B cell (primary cell): ENCODE measurements at regions not wholly inside any gene's neighbourhood (a gene's known extent, or its start where the extent isn't known, plus 50 kb on each side); places are given as distances from the start of the nearest gene placed in this dataset.

Experiments
- ATAC-seq: fragments of 200-7000 bp; cut with Tn5 transposase; one replicate; pipeline ENCODE4 v1.10.0; 2021; ENCODE audit warnings: low read depth, mild to moderate bottlenecking, moderate number of reproducible peaks, moderate library complexity
- CTCF ChIA-PET: fragments of 350-600 bp; sonication (Branson Sonifier 250); formaldehyde crosslinking; loops from one replicate; lab custom pipeline; 2021; ENCODE audit warnings: antibody characterized with exemption, inconsistent platforms; lab: Charles Lee
- POLR2A ChIA-PET: fragments of 350-600 bp; sonication (Branson Sonifier 250); formaldehyde crosslinking; loops from one replicate; lab custom pipeline; 2021; ENCODE audit warnings: antibody characterized with exemption; lab: Charles Lee
- DNase-seq: peaks from one replicate; pipeline ENCODE4 v3.0.0; 2013
- H2AFZ ChIP-seq: 2 replicates; pipeline ENCODE4 v1.6.1; 2012; ENCODE audit warnings: mild to moderate bottlenecking, low read depth, low read length; ENCODE audit not compliant: insufficient read depth, poor library complexity, severe bottlenecking
- H3K27ac ChIP-seq, 2 donors: 1 replicate in 1 of 2; 2 replicates in 1 of 2; pipeline ENCODE4 v1.5.1; 2012 to 2013; ENCODE audit warnings: low read length in 2 of 2, mild to moderate bottlenecking in 2 of 2, moderate library complexity in 1 of 2
- H3K27me3 ChIP-seq, 4 experiments: fragments of 200-600 bp in 1 of 4; sonication (generic) in 1 of 4; replicated peaks in 1 of 4; 1 replicate in 2 of 4; 2 replicates in 2 of 4; pipeline versions ENCODE4 v1.6.1 to v1.7.0; 2013 to 2016; ENCODE audit warnings: low read length in 3 of 4, mild to moderate bottlenecking in 2 of 4, mixed read lengths in 1 of 4, moderate library complexity in 1 of 4; ENCODE audit not compliant: insufficient read depth in 4 of 4, control insufficient read depth in 3 of 4; ENCODE audit errors: control extremely low read depth in 1 of 4
- H3K36me3 ChIP-seq, 2 experiments: replicated peaks in 1 of 2; 1 replicate in 1 of 2; 2 replicates in 1 of 2; pipeline versions ENCODE4 v1.6.1 to v1.7.1; 2013; ENCODE audit warnings: low read length in 1 of 2; ENCODE audit not compliant: insufficient read depth in 2 of 2, control insufficient read depth in 1 of 2; ENCODE audit errors: control extremely low read depth in 1 of 2, extremely low read depth in 1 of 2
- H3K4me1 ChIP-seq, 2 donors: fragments of 200-600 bp in 1 of 2; sonication (generic) in 1 of 2; 1 replicate in 1 of 2; 2 replicates in 1 of 2; pipeline versions ENCODE4 v1.5.1 to v1.6.1; 2013 to 2017; ENCODE audit warnings: low read length in 2 of 2; ENCODE audit not compliant: control insufficient read depth in 2 of 2, insufficient read depth in 2 of 2
- H3K4me2 ChIP-seq: replicated peaks from 2 replicates; pipeline ENCODE3; 2012; ENCODE audit warnings: mild to moderate bottlenecking, low read depth, low read length; ENCODE audit not compliant: poor library complexity, severe bottlenecking
- H3K4me3 ChIP-seq, 5 experiments: fragments of 200-600 bp in 1 of 5; sonication (generic) in 1 of 5; 1 replicate in 3 of 5; 2 replicates in 2 of 5; pipeline versions ENCODE4 v1.5.1 to v1.7.0; 2011 to 2016; ENCODE audit warnings: low read length in 4 of 5, mild to moderate bottlenecking in 4 of 5, low read depth in 2 of 5, control low read depth in 1 of 5, moderate library complexity in 1 of 5; ENCODE audit not compliant: insufficient read depth in 1 of 5; ENCODE audit errors: control extremely low read depth in 1 of 5, extremely low read depth in 1 of 5
- H3K79me2 ChIP-seq: fragments of 200-600 bp; sonication (generic); one replicate; pipeline ENCODE4 v1.6.0; 2016; ENCODE audit warnings: low read length; ENCODE audit not compliant: control insufficient read depth, insufficient read depth
- H3K9ac ChIP-seq: fragments of 200-600 bp; sonication (generic); 2 replicates; pipeline ENCODE4 v1.6.1; 2017; ENCODE audit warnings: mild to moderate bottlenecking, low read length, moderate library complexity
- H3K9me3 ChIP-seq, 3 donors: one replicate each; pipeline versions ENCODE4 v1.6.1 to v1.7.1; 2013; ENCODE audit warnings: low read length in 2 of 3; ENCODE audit not compliant: control insufficient read depth in 2 of 3, insufficient read depth in 1 of 3; ENCODE audit errors: control extremely low read depth in 1 of 3
- H4K20me1 ChIP-seq: 2 replicates; pipeline ENCODE4 v1.6.0; 2012; ENCODE audit warnings: mild to moderate bottlenecking, low read length; ENCODE audit not compliant: insufficient read depth, control insufficient read depth, poor library complexity, severe bottlenecking
- H3K27ac Mint-ChIP-seq: one replicate; pipeline ENCODE4 v1.8.0; 2021; ENCODE audit warnings: mixed read lengths
- H3K27me3 Mint-ChIP-seq: one replicate; pipeline ENCODE4 v1.8.0; 2021; ENCODE audit warnings: mixed read lengths
- H3K4me1 Mint-ChIP-seq: one replicate; pipeline ENCODE4 v1.8.0; 2021; ENCODE audit warnings: mixed read lengths
- H3K4me3 Mint-ChIP-seq: one replicate; pipeline ENCODE4 v1.8.0; 2021; ENCODE audit warnings: mixed read lengths
- H3K9me3 Mint-ChIP-seq: one replicate; pipeline ENCODE4 v1.8.0; 2022; ENCODE audit warnings: mixed read lengths; ENCODE audit not compliant: insufficient read depth
- EZH2 ChIP-seq: IDR thresholded peaks from 2 replicates; pipeline ENCODE4 v1.6.1; 2012; ENCODE audit warnings: borderline replicate concordance, low read depth, mild to moderate bottlenecking, moderate library complexity, low read length; ENCODE audit not compliant: insufficient read depth, poor library complexity, severe bottlenecking
- WGBS: methylation state at CpG from one replicate; pipeline ENCODE4 v1.1.5; 2013; ENCODE audit warnings: missing lambda C conversion rate; ENCODE audit not compliant: insufficient coverage; 5-methylcytosine and 5-hydroxymethylcytosine counted together
- intact Hi-C: fragments of 100-400 bp; cut with micrococcal nuclease; formaldehyde crosslinking; loops from one replicate; pipeline ENCODE4 v1.10.0; 2022
- TF ChIP-seq, protein P1 (sequence below): fragments of 200-600 bp; IDR thresholded peaks from one replicate; pipeline ENCODE4 v1.8.0; 2022; ENCODE audit warnings: antibody characterized with exemption, mild to moderate bottlenecking

DNA sequence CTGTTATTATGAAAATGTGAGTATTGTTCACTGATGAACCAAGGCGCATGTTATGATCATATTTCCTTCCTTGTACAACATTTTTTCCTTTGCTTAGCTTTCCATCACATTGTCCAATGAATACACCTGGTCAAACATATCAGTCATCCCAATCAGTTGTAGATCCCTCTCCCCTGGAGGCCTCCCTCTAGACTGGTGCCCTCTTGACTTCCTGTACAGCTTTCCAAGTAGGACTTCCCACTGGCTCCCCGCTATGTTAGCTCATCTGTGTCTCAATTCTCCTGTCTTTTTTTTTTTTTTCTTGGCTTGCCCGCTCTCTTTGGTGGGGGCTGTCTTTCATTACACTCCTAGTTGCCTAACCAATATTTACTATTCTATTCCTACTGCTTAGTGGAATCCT lies 214.2 kb upstream of the NPY start:
- H3K79me2 ChIP-seq = no peaks in the 10 kb centered on the region
- no peak overlapping the region for H3K4me2 ChIP-seq
- Mint-ChIP-seq H3K27ac (no peak overlapping the region), H3K9me3 (no peaks in the 10 kb centered on the region), H3K27me3 (peaks cover 7% of the 10 kb centered on the region), H3K4me3 (no peak overlapping the region), H3K4me1 (peaks cover 2% of the 10 kb centered on the region)
- H3K36me3 ChIP-seq = no peaks in the 10 kb centered on the region
- TF ChIP-seq, protein P1, sequence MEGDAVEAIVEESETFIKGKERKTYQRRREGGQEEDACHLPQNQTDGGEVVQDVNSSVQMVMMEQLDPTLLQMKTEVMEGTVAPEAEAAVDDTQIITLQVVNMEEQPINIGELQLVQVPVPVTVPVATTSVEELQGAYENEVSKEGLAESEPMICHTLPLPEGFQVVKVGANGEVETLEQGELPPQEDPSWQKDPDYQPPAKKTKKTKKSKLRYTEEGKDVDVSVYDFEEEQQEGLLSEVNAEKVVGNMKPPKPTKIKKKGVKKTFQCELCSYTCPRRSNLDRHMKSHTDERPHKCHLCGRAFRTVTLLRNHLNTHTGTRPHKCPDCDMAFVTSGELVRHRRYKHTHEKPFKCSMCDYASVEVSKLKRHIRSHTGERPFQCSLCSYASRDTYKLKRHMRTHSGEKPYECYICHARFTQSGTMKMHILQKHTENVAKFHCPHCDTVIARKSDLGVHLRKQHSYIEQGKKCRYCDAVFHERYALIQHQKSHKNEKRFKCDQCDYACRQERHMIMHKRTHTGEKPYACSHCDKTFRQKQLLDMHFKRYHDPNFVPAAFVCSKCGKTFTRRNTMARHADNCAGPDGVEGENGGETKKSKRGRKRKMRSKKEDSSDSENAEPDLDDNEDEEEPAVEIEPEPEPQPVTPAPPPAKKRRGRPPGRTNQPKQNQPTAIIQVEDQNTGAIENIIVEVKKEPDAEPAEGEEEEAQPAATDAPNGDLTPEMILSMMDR = no peak
- no peak for TF ChIP-seq EZH2
- H3K4me3 ChIP-seq = no peak overlapping the region
- H2AFZ ChIP-seq = no peak overlapping the region
- no peak for ATAC-seq
- ChIA-PET POLR2A (no interaction called here), CTCF (no interaction called here)
- H3K27ac ChIP-seq = no peak overlapping the region
- no peaks in the 10 kb centered on the region for H3K27me3 ChIP-seq
- WGBS = no CpG with 5 or more reads among the region's 3 CpGs
- H3K9ac ChIP-seq = no peak overlapping the region
- no peak for DNase-seq
- intact Hi-C loops = no loop called here
- H3K9me3 ChIP-seq = no peaks in the 10 kb centered on the region
- H3K4me1 ChIP-seq = no peaks in the 10 kb centered on the region
- no peaks in the 10 kb centered on the region for H4K20me1 ChIP-seq

DNA sequence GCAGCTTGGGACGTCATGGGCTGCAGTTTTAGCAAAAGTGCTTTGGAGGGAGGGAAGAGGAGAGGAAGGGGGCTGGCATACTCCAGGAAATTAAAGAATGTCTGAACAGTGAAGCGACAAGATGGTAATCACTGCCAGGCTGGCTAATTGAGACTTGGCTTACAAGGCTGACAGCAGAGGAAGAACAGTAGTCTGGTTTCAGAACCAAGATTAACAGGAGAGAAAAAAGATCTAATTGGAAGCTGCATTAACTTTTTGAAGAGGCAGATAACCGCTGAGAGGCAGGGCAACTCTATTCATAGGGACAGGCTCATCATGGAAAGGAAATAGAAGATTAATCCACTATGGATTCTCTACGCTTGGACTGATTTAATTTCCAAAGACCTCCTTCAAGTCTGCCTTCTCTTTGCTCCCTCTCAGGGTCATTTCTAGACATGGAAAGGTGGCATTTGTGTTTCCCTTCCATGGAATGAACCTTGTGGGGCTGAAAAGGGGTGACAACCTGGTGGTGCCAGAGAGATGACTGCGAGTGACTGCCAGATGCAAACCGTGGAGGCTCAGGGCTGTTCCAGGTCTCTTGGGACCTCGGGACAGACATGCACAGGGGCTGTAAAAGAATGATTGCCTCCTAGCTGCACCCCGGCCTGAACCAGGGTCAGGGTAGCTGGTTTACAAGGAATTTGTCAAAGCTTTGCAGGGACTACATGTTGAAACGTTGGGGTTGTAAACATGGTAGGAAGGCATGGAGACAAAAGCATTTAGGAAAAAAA lies 210.2 kb upstream of the NPY start:
- intact Hi-C loops = no loop called here
- Mint-ChIP-seq H3K27me3 (peaks cover 12% of the 10 kb centered on the region), H3K4me1 (peaks cover 5% of the 10 kb centered on the region), H3K4me3 (no peak overlapping the region), H3K9me3 (no peaks in the 10 kb centered on the region), H3K27ac (no peak overlapping the region)
- no peak for TF ChIP-seq EZH2
- TF ChIP-seq, protein P1 = no peak
- Histone ChIP-seq H3K9ac (no peak overlapping the region), H3K27me3 (no peaks in the 10 kb centered on the region), H2AFZ (no peak overlapping the region), H3K9me3 (no peaks in the 10 kb centered on the region), H3K36me3 (no peaks in the 10 kb centered on the region), H4K20me1 (no peaks in the 10 kb centered on the region), H3K79me2 (no peaks in the 10 kb centered on the region), H3K27ac (no peak overlapping the region), H3K4me1 (no peaks in the 10 kb centered on the region), H3K4me2 (no peak overlapping the region), H3K4me3 (no peak overlapping the region)
- DNase-seq (no peak), ATAC-seq (no peak)
- 74% methylated on average over 8 of the region's 9 CpGs for WGBS
- ChIA-PET POLR2A (no interaction called here), CTCF (no interaction called here)
